ENCODE measurements at regions not wholly inside any gene's neighbourhood (a gene's known extent, or its start where the extent isn't known, plus 50 kb on each side); places are given as distances from the start of the nearest gene placed in this dataset.
"Not testable (repeated sequence)": the region's sequence is repeated elsewhere in the genome, so short reads cannot be mapped to it uniquely, and the experiment has no call there.

DNA sequence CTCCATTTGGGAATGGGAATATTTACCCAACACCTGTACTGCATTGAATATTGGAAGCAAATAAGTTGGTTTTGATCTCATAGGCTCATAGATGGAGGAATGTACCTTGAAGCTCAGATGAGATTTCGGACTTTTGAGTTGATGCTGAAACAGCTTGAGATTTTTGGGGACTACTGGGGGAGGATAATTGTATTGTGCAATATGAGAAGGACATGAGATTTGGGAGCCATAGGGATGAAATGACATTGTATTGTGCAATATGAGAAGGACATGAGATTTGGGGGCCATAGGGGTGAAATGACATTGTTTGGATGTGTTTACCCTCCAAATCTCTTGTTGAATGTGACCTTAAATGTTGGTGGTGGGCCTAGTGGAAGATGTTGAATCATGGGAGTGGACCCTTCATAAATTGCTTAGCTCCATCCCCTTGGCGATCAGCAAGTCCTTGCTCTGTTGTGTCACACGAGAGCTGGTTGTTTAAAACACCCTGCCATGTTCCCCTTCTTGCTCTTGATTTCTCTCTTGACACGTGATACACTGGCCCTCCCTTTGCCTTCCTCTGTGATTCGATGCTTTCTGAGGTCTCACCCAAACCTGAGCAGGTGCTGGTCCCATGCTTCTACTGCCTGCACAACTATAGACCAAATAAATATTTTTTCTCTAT is 4464.8 kb upstream of the OR11H1 start:
- not testable (repeated sequence) for TF ChIP-seq EZH2phosphoT487 (IDR thresholded peaks at IDR 0.05; ENCODE audit: borderline replicate concordance, low read length)
- TF ChIP-seq, protein P1, sequence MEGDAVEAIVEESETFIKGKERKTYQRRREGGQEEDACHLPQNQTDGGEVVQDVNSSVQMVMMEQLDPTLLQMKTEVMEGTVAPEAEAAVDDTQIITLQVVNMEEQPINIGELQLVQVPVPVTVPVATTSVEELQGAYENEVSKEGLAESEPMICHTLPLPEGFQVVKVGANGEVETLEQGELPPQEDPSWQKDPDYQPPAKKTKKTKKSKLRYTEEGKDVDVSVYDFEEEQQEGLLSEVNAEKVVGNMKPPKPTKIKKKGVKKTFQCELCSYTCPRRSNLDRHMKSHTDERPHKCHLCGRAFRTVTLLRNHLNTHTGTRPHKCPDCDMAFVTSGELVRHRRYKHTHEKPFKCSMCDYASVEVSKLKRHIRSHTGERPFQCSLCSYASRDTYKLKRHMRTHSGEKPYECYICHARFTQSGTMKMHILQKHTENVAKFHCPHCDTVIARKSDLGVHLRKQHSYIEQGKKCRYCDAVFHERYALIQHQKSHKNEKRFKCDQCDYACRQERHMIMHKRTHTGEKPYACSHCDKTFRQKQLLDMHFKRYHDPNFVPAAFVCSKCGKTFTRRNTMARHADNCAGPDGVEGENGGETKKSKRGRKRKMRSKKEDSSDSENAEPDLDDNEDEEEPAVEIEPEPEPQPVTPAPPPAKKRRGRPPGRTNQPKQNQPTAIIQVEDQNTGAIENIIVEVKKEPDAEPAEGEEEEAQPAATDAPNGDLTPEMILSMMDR (IDR thresholded peaks at IDR 0.05; ENCODE audit: low read depth, low read length, poor library complexity, severe bottlenecking), result not testable (repeated sequence)
